ENCODE measurements at regions not wholly inside any gene's neighbourhood (a gene's known extent, or its start where the extent isn't known, plus 50 kb on each side); places are given as distances from the start of the nearest gene placed in this dataset.
"Not testable (repeated sequence)": the region's sequence is repeated elsewhere in the genome, so short reads cannot be mapped to it uniquely, and the experiment has no call there.

DNA sequence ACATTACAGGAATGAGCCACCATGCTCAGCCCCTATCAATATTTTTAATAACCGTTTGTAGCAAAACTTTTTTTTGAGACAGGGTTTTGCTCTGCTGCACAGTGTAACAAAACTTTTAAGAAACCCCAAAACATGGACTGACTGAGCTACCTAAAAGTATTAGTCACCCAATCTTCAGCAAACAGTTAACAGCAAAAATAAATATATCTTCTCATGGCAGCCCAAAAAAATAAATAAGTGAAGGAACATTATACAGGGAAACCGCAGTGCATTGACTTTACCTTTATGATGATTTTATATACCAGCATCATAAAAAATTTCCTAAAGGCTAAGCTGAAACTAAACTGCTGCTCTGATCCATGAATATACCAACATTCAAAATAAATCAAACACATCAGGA is 424.6 kb downstream of the METTL4 start:
- no peak overlapping the region for H3K4me3 ChIP-seq (ENCODE audit: low read depth, low read length)
- no peak for TF ChIP-seq CTCF (IDR thresholded peaks at IDR 0.05; ENCODE audit: low read depth, low read length)

GRCh38 chr18:2147476-2148230 is 423.7 kb downstream of the METTL4 start:
- no peak overlapping the region for H3K4me3 ChIP-seq (ENCODE audit: low read depth, low read length)
- no peak for TF ChIP-seq CTCF (IDR thresholded peaks at IDR 0.05; ENCODE audit: low read depth, low read length)

- H3K4me3 ChIP-seq (ENCODE audit: low read depth, low read length): no peak overlapping the region
- TF ChIP-seq CTCF (IDR thresholded peaks at IDR 0.05; ENCODE audit: low read depth, low read length): no peak
Observed at GRCh38 chr18:2148823-2149222, 422.5 kb downstream of the METTL4 start.

DNA sequence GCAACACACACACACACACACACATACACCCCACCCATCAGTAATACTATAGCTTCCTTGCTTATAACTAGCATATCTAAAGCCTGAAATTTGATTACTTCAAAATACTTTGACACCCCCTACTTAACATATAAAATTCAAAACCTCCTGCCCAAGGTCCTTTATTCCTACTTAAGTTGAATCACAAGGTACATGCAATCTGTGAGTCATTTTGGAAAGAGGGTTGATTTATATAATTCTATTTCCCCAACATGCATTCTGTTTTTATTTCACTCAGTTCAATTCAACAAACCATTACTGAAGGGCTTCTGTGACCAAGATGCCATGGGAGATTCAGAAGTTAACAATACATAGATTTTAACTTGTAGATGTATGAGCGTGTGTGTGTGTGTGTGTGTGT is 420.7 kb downstream of the METTL4 start:
- H3K4me3 ChIP-seq (ENCODE audit: low read depth, low read length): no peak overlapping the region
- TF ChIP-seq CTCF (IDR thresholded peaks at IDR 0.05; ENCODE audit: low read depth, low read length): no peak

GRCh38 chr18:2154278-2154677 is 417.0 kb downstream of the METTL4 start:
- no peak for TF ChIP-seq CTCF (IDR thresholded peaks at IDR 0.05; ENCODE audit: low read depth, low read length)

GRCh38 chr18:2164644-2165550 is 406.4 kb downstream of the METTL4 start:
- no peak for TF ChIP-seq CTCF (IDR thresholded peaks at IDR 0.05; ENCODE audit: low read depth, low read length)
- no peak overlapping the region for H3K4me3 ChIP-seq (ENCODE audit: low read depth, low read length)

More at GRCh38 chr18:2154278-2154677, 417.0 kb downstream of the METTL4 start:
- no peak overlapping the region for H3K4me3 ChIP-seq (ENCODE audit: low read depth, low read length)

DNA sequence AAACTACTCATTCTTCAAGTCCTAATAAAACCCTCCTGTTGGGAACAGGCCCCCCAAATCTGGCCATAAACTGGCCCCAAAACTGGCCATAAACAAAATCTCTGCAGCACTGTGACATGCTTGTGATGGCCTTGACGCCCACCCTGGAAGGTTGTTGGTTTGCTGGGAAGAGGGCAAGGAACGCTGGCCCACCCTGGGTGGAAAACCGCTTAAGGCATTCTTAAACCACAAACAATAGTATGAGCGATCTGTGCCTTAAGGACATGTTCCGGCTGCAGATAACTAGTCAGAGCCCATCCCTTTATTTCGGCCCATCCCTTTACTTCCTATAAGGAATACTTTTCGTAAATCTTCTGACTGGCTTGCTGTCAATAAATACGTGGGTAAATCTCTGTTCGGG is 404.4 kb downstream of the METTL4 start:
- not testable (repeated sequence) for H3K4me3 ChIP-seq (ENCODE audit: low read depth, low read length)

Measured in WI38 (cell line).